Colonic mucosa (tissue), 4 donors: ENCODE measurements at regions not wholly inside any gene's neighbourhood (a gene's known extent, or its start where the extent isn't known, plus 50 kb on each side); places are given as distances from the start of the nearest gene placed in this dataset.

Source experiments
- DNase-seq: peaks from one replicate; pipeline ENCODE4 v3.0.0-alpha.2; 2020
- H3K27ac ChIP-seq: fragments of 200-600 bp; one replicate; pipeline ENCODE4 v1.8.0; 2021
- H3K27me3 ChIP-seq: fragments of 200-600 bp; one replicate; pipeline ENCODE4 v1.8.0; 2021
- H3K36me3 ChIP-seq: fragments of 200-600 bp; one replicate; pipeline ENCODE4 v1.8.0; 2021
- H3K4me1 ChIP-seq: fragments of 200-600 bp; one replicate; pipeline ENCODE4 v1.8.0; 2021; ENCODE audit warnings: mild to moderate bottlenecking
- H3K4me3 ChIP-seq: fragments of 200-600 bp; one replicate; pipeline ENCODE4 v1.8.0; 2021
- H3K9ac ChIP-seq, 2 donors: one replicate each; pipeline ENCODE4 v1.7.0; 2013; ENCODE audit warnings: control low read depth in 2 of 2, low read depth in 2 of 2, low read length in 2 of 2
- H3K9me3 ChIP-seq: fragments of 200-600 bp; one replicate; pipeline ENCODE4 v1.8.0; 2021
- CTCF ChIP-seq: fragments of 200-600 bp; IDR thresholded peaks from one replicate; pipeline ENCODE4 v1.8.0; 2022; ENCODE audit warnings: antibody characterized with exemption, mild to moderate bottlenecking
- intact Hi-C: fragments of 100-400 bp; cut with DNase I; formaldehyde crosslinking; loops from one replicate; pipeline ENCODE4 v1.14.1; 2022
- donor health status: healthy.
- donor health status: DM: no; HTN: no; CAD: no.
- donor health status: DM: no; HTN: no; CAD: no.

DNA sequence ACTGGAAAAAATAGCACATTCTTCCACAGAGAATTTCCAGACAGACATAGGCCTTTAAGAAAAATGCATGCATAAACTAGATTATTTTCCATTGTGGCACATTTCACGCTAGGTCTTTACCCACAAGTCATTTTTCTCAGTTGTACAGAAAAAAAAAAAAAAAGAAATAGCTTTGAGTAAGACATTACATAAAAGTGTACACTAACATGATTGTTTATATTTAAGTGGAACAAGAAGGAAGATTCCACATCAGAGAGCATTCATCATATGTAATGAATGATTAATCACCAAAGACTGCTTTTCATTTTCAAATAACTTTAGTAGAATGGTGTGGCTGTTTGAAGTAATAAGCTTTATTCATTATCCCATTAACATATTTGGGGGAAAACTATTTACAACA lies 1270.2 kb upstream of the AGA start:
- no peaks in the 10 kb centered on the region for H3K4me1 ChIP-seq
- no peaks in the 10 kb centered on the region for H3K36me3 ChIP-seq
- TF ChIP-seq CTCF: no peak
- intact Hi-C loops: no loop called here
- H3K4me3 ChIP-seq: no peak overlapping the region
- no peaks in the 10 kb centered on the region for H3K9me3 ChIP-seq
- no peak overlapping the region for H3K9ac ChIP-seq
- H3K27me3 ChIP-seq: no peaks in the 10 kb centered on the region
- no peak for DNase-seq
- H3K27ac ChIP-seq: no peak overlapping the region

- no peak overlapping the region for H3K27ac ChIP-seq
- H3K27me3 ChIP-seq: no peaks in the 10 kb centered on the region
- DNase-seq: no peak
- no peak overlapping the region for H3K9ac ChIP-seq
- H3K36me3 ChIP-seq: no peaks in the 10 kb centered on the region
- TF ChIP-seq CTCF: no peak
- H3K4me1 ChIP-seq: no peaks in the 10 kb centered on the region
- H3K4me3 ChIP-seq: no peak overlapping the region
- intact Hi-C loops: no loop called here
- no peaks in the 10 kb centered on the region for H3K9me3 ChIP-seq
Measured at GRCh38 chr4:178738026-178738425, 1295.8 kb upstream of the AGA start.

DNA sequence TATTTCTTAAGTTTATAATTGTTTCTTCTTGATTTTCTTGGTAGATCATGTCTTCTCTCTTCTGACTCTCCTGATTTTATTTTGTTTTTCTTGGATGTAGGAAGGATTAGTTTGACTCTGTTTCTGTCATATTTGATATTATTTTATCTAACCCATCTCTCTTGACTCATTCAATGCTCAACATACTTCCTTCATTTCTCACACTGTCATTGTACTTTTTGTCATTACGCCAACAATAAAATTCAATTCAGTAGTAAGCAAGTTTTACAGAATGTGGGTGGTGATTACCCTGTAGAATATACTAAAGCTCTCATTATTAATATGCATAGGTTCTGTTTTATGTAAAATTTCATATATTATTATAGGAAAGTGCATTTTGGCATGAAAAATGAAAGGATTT lies 1303.0 kb upstream of the AGA start:
- no peak overlapping the region for H3K27ac ChIP-seq

GRCh38 chr4:178752954-178753525 lies 1310.8 kb upstream of the AGA start:
- Histone ChIP-seq H3K9ac (no peak overlapping the region), H3K4me1 (no peaks in the 10 kb centered on the region), H3K27ac (no peak overlapping the region), H3K9me3 (no peaks in the 10 kb centered on the region), H3K27me3 (no peaks in the 10 kb centered on the region), H3K4me3 (no peak overlapping the region), H3K36me3 (no peaks in the 10 kb centered on the region)
- no peak for TF ChIP-seq CTCF
- DNase-seq: no peak
- intact Hi-C loops: no loop called here

More for the DNA sequence above, 1303.0 kb upstream of the AGA start:
- Histone ChIP-seq H3K9me3 (no peaks in the 10 kb centered on the region), H3K4me1 (no peaks in the 10 kb centered on the region), H3K9ac (no peak overlapping the region), H3K27me3 (no peaks in the 10 kb centered on the region), H3K4me3 (no peak overlapping the region), H3K36me3 (no peaks in the 10 kb centered on the region)
- TF ChIP-seq CTCF: no peak
- intact Hi-C loops: no loop called here
- no peak for DNase-seq

DNA sequence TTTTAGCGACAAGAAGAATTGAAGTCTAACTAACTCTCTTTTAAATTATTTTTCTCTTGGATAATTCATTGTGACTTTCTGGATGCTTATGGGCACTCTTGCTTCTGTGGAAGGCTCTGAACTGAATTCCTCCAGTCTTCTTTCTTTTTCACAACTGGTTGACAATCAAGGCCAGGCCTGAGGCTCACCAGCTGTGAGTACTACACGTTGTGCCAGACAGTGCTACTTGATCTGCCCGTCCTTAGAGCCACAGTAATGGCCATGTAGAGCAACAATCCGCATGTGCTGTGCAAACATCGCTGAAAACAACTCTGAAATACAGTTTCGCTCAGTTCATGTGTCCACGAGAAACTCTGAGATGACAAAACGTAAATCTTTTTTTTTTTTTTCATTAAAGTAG lies 1336.3 kb upstream of the AGA start:
- TF ChIP-seq CTCF: no peak
- Histone ChIP-seq H3K4me1 (no peaks in the 10 kb centered on the region), H3K9ac (no peak overlapping the region), H3K27me3 (no peaks in the 10 kb centered on the region), H3K9me3 (no peaks in the 10 kb centered on the region), H3K36me3 (no peaks in the 10 kb centered on the region), H3K27ac (no peak overlapping the region), H3K4me3 (no peak overlapping the region)
- DNase-seq: no peak
- intact Hi-C loops: no loop called here
